Skeletal muscle satellite cell (primary cell): ENCODE measurements at regions not wholly inside any gene's neighbourhood (a gene's known extent, or its start where the extent isn't known, plus 50 kb on each side); places are given as distances from the start of the nearest gene placed in this dataset.
A peak's percentile ranks its signal among the peaks of the same experiment; 100 is the strongest.

Source experiments
- H3K27me3 ChIP-seq: 2 replicates; pipeline ENCODE4 v1.7.0; 2013; ENCODE audit warnings: low read length; ENCODE audit not compliant: control insufficient read depth, insufficient read depth
- H3K36me3 ChIP-seq: 2 replicates; pipeline ENCODE4 v1.7.0; 2013; ENCODE audit warnings: mild to moderate bottlenecking, control low read depth, low read length; ENCODE audit not compliant: insufficient read depth
- H3K4me1 ChIP-seq: 2 replicates; pipeline ENCODE4 v1.7.0; 2013; ENCODE audit warnings: low read length; ENCODE audit not compliant: control insufficient read depth, insufficient read depth
- H3K4me2 ChIP-seq: 2 replicates; pipeline ENCODE4 v1.7.0; 2013; ENCODE audit warnings: mild to moderate bottlenecking, low read length
- H3K4me3 ChIP-seq: 2 replicates; pipeline ENCODE4 v1.7.0; 2013; ENCODE audit warnings: low read length
- H3K9ac ChIP-seq: 2 replicates; pipeline ENCODE4 v1.7.0; 2013; ENCODE audit warnings: mild to moderate bottlenecking, low read depth, low read length, moderate library complexity
- H3K9me3 ChIP-seq: replicated peaks from 2 replicates; pipeline ENCODE4 v1.7.0; 2013; ENCODE audit warnings: mild to moderate bottlenecking, control low read depth, low read length

- peaks cover 2% of the 10 kb centered on the region for H3K4me1 ChIP-seq
- H3K36me3 ChIP-seq = no peaks in the 10 kb centered on the region
- H3K4me3 ChIP-seq = no peak overlapping the region
- H3K4me2 ChIP-seq = no peak overlapping the region
- no peak overlapping the region for H3K9ac ChIP-seq
- no peaks in the 10 kb centered on the region for H3K9me3 ChIP-seq
- H3K27me3 ChIP-seq = no peaks in the 10 kb centered on the region
Measured at GRCh38 chr18:27785815-27786471, 391.0 kb downstream of the CDH2 start.

GRCh38 chr18:27780061-27780745 lies 396.7 kb downstream of the CDH2 start:
- H3K9ac ChIP-seq = no peak overlapping the region
- no peaks in the 10 kb centered on the region for H3K36me3 ChIP-seq
- H3K4me1 ChIP-seq = peaks cover 14% of the 10 kb centered on the region
- H3K4me2 ChIP-seq = peak overlapping the region; percentile 26
- H3K9me3 ChIP-seq = no peaks in the 10 kb centered on the region
- H3K27me3 ChIP-seq = no peaks in the 10 kb centered on the region
- H3K4me3 ChIP-seq = peak overlapping the region; percentile 4

GRCh38 chr18:27778925-27779324 lies 398.0 kb downstream of the CDH2 start:
- Histone ChIP-seq H3K9me3 (no peaks in the 10 kb centered on the region), H3K9ac (no peak overlapping the region), H3K4me3 (no peak overlapping the region), H3K36me3 (no peaks in the 10 kb centered on the region), H3K4me2 (no peak overlapping the region), H3K4me1 (peaks cover 14% of the 10 kb centered on the region), H3K27me3 (no peaks in the 10 kb centered on the region)

- H3K4me3 ChIP-seq = no peak overlapping the region
- H3K36me3 ChIP-seq = no peaks in the 10 kb centered on the region
- no peaks in the 10 kb centered on the region for H3K27me3 ChIP-seq
- H3K4me1 ChIP-seq = peaks cover 14% of the 10 kb centered on the region
- no peak overlapping the region for H3K4me2 ChIP-seq
- H3K9me3 ChIP-seq = no peaks in the 10 kb centered on the region
- H3K9ac ChIP-seq = no peak overlapping the region
Measured at GRCh38 chr18:27778441-27778840, 398.5 kb downstream of the CDH2 start.

- Histone ChIP-seq H3K4me2 (no peak overlapping the region), H3K4me3 (no peak overlapping the region), H3K4me1 (peaks cover 5% of the 10 kb centered on the region), H3K9ac (no peak overlapping the region), H3K9me3 (no peaks in the 10 kb centered on the region), H3K36me3 (no peaks in the 10 kb centered on the region), H3K27me3 (no peaks in the 10 kb centered on the region)
Measured at GRCh38 chr18:27772081-27772480, 404.8 kb downstream of the CDH2 start.

GRCh38 chr18:27771571-27771970 lies 405.4 kb downstream of the CDH2 start:
- no peaks in the 10 kb centered on the region for H3K27me3 ChIP-seq
- H3K4me2 ChIP-seq = no peak overlapping the region
- peaks cover 5% of the 10 kb centered on the region for H3K4me1 ChIP-seq
- no peaks in the 10 kb centered on the region for H3K9me3 ChIP-seq
- no peaks in the 10 kb centered on the region for H3K36me3 ChIP-seq
- no peak overlapping the region for H3K9ac ChIP-seq
- H3K4me3 ChIP-seq = no peak overlapping the region

GRCh38 chr18:27769152-27769551 lies 407.8 kb downstream of the CDH2 start:
- no peaks in the 10 kb centered on the region for H3K9me3 ChIP-seq
- peaks cover 7% of the 10 kb centered on the region for H3K4me1 ChIP-seq
- H3K27me3 ChIP-seq = no peaks in the 10 kb centered on the region
- H3K9ac ChIP-seq = no peak overlapping the region
- H3K4me3 ChIP-seq = no peak overlapping the region
- H3K36me3 ChIP-seq = no peaks in the 10 kb centered on the region
- no peak overlapping the region for H3K4me2 ChIP-seq

GRCh38 chr18:27763936-27764335 lies 413.0 kb downstream of the CDH2 start:
- H3K27me3 ChIP-seq = no peaks in the 10 kb centered on the region
- H3K4me1 ChIP-seq = peaks cover 11% of the 10 kb centered on the region
- no peaks in the 10 kb centered on the region for H3K36me3 ChIP-seq
- H3K4me2 ChIP-seq = no peak overlapping the region
- no peak overlapping the region for H3K4me3 ChIP-seq
- no peak overlapping the region for H3K9ac ChIP-seq
- H3K9me3 ChIP-seq = no peaks in the 10 kb centered on the region

GRCh38 chr18:27763341-27763740 lies 413.6 kb downstream of the CDH2 start:
- Histone ChIP-seq H3K4me1 (peaks cover 11% of the 10 kb centered on the region), H3K4me3 (no peak overlapping the region), H3K9ac (no peak overlapping the region)

GRCh38 chr18:27762054-27762453 lies 414.9 kb downstream of the CDH2 start:
- no peak overlapping the region for H3K4me2 ChIP-seq
- H3K9me3 ChIP-seq = no peaks in the 10 kb centered on the region
- H3K27me3 ChIP-seq = no peaks in the 10 kb centered on the region
- no peaks in the 10 kb centered on the region for H3K36me3 ChIP-seq
- no peak overlapping the region for H3K4me3 ChIP-seq
- H3K4me1 ChIP-seq = peaks cover 11% of the 10 kb centered on the region
- no peak overlapping the region for H3K9ac ChIP-seq

More at GRCh38 chr18:27763341-27763740, 413.6 kb downstream of the CDH2 start:
- Histone ChIP-seq H3K27me3 (no peaks in the 10 kb centered on the region), H3K36me3 (no peaks in the 10 kb centered on the region), H3K4me2 (no peak overlapping the region), H3K9me3 (no peaks in the 10 kb centered on the region)

GRCh38 chr18:27752944-27753343 lies 424.0 kb downstream of the CDH2 start:
- Histone ChIP-seq H3K4me3 (no peak overlapping the region), H3K36me3 (no peaks in the 10 kb centered on the region), H3K4me1 (no peaks in the 10 kb centered on the region), H3K27me3 (no peaks in the 10 kb centered on the region), H3K9me3 (no peaks in the 10 kb centered on the region), H3K9ac (no peak overlapping the region), H3K4me2 (no peak overlapping the region)

- Histone ChIP-seq H3K4me2 (no peak overlapping the region), H3K4me3 (no peak overlapping the region), H3K27me3 (no peaks in the 10 kb centered on the region), H3K9me3 (no peaks in the 10 kb centered on the region), H3K4me1 (no peaks in the 10 kb centered on the region), H3K36me3 (no peaks in the 10 kb centered on the region), H3K9ac (no peak overlapping the region)
Measured at GRCh38 chr18:27750923-27751322, 426.0 kb downstream of the CDH2 start.
